Left renal cortex interstitium (tissue), 4 donors: ENCODE measurements at regions not wholly inside any gene's neighbourhood (a gene's known extent, or its start where the extent isn't known, plus 50 kb on each side); places are given as distances from the start of the nearest gene placed in this dataset.
A peak's percentile ranks its signal among the peaks of the same experiment; 100 is the strongest.

Source experiments
- DNase-seq, 4 donors: peaks; one replicate each; pipeline ENCODE4 v3.0.0-alpha.2; 2013; ENCODE audit warnings: low read depth in 4 of 4, low spot score in 2 of 4, missing footprints in 1 of 4

GRCh38 chr6:156109713-156110112, 654.1 kb upstream of the NOX3 start:
- DNase-seq: no peak

- peak in 3 of 4 donors; percentile 6 to 21 (median 17) for DNase-seq
These were observed 652.0 kb upstream of the NOX3 start for GRCh38 chr6:156107624-156108101.

- DNase-seq: no peak
These were observed 646.5 kb upstream of the NOX3 start for GRCh38 chr6:156102129-156102528.

GRCh38 chr6:156098839-156099238, 643.2 kb upstream of the NOX3 start:
- no peak for DNase-seq

GRCh38 chr6:156087487-156087886, 631.8 kb upstream of the NOX3 start:
- DNase-seq: no peak

- DNase-seq: no peak
These were observed 626.4 kb upstream of the NOX3 start for GRCh38 chr6:156082012-156082411.

- no peak for DNase-seq
These were observed 624.7 kb upstream of the NOX3 start for GRCh38 chr6:156080371-156080770.

- peak in 1 of 4 donors; percentile 8 for DNase-seq
These were observed 613.2 kb upstream of the NOX3 start for GRCh38 chr6:156068881-156069280.

- DNase-seq: no peak
These were observed 610.2 kb upstream of the NOX3 start for GRCh38 chr6:156065849-156066248.

- no peak for DNase-seq
These were observed 606.5 kb upstream of the NOX3 start for GRCh38 chr6:156062091-156062563.

- no peak for DNase-seq
These were observed 605.8 kb upstream of the NOX3 start for GRCh38 chr6:156061465-156061864.

GRCh38 chr6:156060013-156060412, 604.4 kb upstream of the NOX3 start:
- DNase-seq: no peak

- DNase-seq: no peak
These were observed 602.7 kb upstream of the NOX3 start for GRCh38 chr6:156058356-156058755.

GRCh38 chr6:156057869-156058268, 602.2 kb upstream of the NOX3 start:
- no peak for DNase-seq

GRCh38 chr6:156056085-156056484, 600.4 kb upstream of the NOX3 start:
- DNase-seq: no peak

GRCh38 chr6:156053626-156054025, 598.0 kb upstream of the NOX3 start:
- no peak for DNase-seq

GRCh38 chr6:156046841-156047449, 591.3 kb upstream of the NOX3 start:
- no peak for DNase-seq

- no peak for DNase-seq
These were observed 590.6 kb upstream of the NOX3 start for GRCh38 chr6:156046268-156046665.

- DNase-seq: no peak
These were observed 590.0 kb upstream of the NOX3 start for GRCh38 chr6:156045401-156046267.

GRCh38 chr6:156033598-156033997, 578.0 kb upstream of the NOX3 start:
- DNase-seq: no peak

- no peak for DNase-seq
These were observed 575.9 kb upstream of the NOX3 start for GRCh38 chr6:156031516-156031915.

- no peak for DNase-seq
These were observed 574.4 kb upstream of the NOX3 start for GRCh38 chr6:156030053-156030452.
